ENCODE measurements at regions not wholly inside any gene's neighbourhood (a gene's known extent, or its start where the extent isn't known, plus 50 kb on each side); places are given as distances from the start of the nearest gene placed in this dataset.

DNA sequence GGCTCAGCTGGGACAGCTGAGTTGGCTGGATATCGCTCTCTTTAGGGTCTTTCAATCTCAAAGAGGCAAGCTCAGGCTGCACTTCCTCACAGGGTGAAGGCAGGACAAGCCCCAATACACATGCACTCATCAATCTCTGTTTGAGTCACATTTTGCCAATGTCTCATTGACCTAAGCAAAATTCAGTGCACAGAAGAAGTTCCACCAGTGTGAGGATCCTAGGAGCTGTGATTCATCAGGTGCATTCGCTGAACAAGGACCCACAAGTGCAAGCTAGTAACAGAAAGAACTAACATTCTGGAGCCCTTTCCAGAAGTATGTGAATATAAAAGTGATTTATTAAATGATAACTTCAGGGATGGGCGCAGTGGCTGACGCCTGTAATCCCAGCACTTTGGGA lies 477.2 kb downstream of the GPAM start:
- Histone ChIP-seq H3K27me3 (ENCODE audit: control insufficient read depth, insufficient read depth, low read length) (no peaks in the 10 kb centered on the region), H3K4me1 (ENCODE audit: control insufficient read depth, insufficient read depth, low read length) (peaks cover 7% of the 10 kb centered on the region), H3K4me3 (ENCODE audit: low read length) (no peak overlapping the region), H3K9me3 (replicated peaks; ENCODE audit: low read length) (no peaks in the 10 kb centered on the region), H3K36me3 (ENCODE audit: insufficient read depth, low read length) (no peaks in the 10 kb centered on the region), H3K9ac (ENCODE audit: low read depth, low read length) (no peak overlapping the region), H3K4me2 (ENCODE audit: low read length) (no peak overlapping the region)

DNA sequence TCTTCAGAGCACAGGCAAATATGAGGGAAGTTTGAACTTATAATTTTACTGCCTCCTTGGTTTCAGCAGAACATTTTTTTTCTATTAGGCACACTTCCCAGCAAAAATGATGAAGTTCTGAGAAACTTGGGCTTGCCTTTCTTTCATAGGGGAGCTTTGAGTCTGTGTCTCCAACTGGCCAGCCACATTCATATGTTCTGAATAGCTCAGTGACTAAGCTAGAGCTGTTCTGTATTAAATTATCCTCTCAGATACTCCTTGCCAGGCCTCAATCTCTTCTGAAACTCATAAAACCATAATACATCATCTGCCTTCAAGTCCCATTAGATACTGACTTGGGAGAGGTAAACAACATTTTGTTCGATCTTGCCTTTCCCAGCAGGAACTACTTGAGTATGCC lies 476.5 kb downstream of the GPAM start:
- Histone ChIP-seq H3K4me3 (ENCODE audit: low read length) (no peak overlapping the region), H3K9ac (ENCODE audit: low read depth, low read length) (no peak overlapping the region)

DNA sequence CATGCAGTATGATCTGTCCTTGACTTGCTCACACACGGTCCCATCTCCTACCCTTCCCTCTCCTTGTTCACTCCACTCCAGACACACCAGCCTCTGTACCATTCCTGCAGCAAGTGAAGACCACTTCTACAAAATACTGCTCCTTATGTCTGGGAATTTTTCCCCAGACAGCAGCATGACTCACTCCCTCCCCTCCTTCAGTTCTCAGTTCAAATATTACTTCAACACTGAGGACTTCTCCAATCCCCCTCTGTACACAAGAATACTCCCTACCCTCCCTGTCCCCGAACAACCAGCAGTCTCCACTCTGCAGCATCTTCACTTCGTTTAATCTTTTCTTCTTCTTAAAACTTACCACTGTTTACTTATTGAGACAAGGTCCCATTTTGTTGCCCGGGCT lies 474.0 kb downstream of the GPAM start:
- no peak overlapping the region for H3K9ac ChIP-seq (ENCODE audit: low read depth, low read length)
- H3K4me1 ChIP-seq (ENCODE audit: control insufficient read depth, insufficient read depth, low read length): peaks cover 7% of the 10 kb centered on the region
- no peak overlapping the region for H3K4me2 ChIP-seq (ENCODE audit: low read length)
- H3K36me3 ChIP-seq (ENCODE audit: insufficient read depth, low read length): no peaks in the 10 kb centered on the region
- no peak overlapping the region for H3K4me3 ChIP-seq (ENCODE audit: low read length)
- peaks cover 6% of the 10 kb centered on the region for H3K9me3 ChIP-seq (replicated peaks; ENCODE audit: low read length)
- no peaks in the 10 kb centered on the region for H3K27me3 ChIP-seq (ENCODE audit: control insufficient read depth, insufficient read depth, low read length)

More for the DNA sequence above, 476.5 kb downstream of the GPAM start:
- H3K9me3 ChIP-seq (replicated peaks; ENCODE audit: low read length): no peaks in the 10 kb centered on the region
- H3K27me3 ChIP-seq (ENCODE audit: control insufficient read depth, insufficient read depth, low read length): no peaks in the 10 kb centered on the region
- no peaks in the 10 kb centered on the region for H3K36me3 ChIP-seq (ENCODE audit: insufficient read depth, low read length)
- no peak overlapping the region for H3K4me2 ChIP-seq (ENCODE audit: low read length)
- H3K4me1 ChIP-seq (ENCODE audit: control insufficient read depth, insufficient read depth, low read length): peaks cover 7% of the 10 kb centered on the region

DNA sequence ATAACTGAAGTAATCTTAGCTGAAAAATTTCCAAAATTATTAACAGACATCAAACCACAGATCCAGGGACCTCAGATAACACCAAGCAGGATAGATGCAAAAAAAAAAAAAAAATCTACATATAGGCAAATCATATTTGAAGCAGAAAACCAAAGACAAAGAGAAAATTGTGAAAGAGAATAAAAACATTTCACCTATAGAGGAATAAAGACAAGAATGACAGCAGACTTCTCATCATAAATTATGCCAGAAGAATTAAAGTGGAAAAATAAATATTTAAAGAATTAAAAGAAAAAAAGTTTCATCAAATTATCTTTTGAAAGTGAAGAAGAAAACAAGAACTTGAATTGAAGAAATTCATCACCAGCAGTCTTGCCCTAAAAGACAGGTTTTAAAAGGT lies 467.5 kb downstream of the GPAM start:
- Histone ChIP-seq H3K9me3 (replicated peaks; ENCODE audit: low read length) (peaks cover 13% of the 10 kb centered on the region), H3K36me3 (ENCODE audit: insufficient read depth, low read length) (no peaks in the 10 kb centered on the region), H3K4me1 (ENCODE audit: control insufficient read depth, insufficient read depth, low read length) (no peaks in the 10 kb centered on the region), H3K4me2 (ENCODE audit: low read length) (no peak overlapping the region), H3K27me3 (ENCODE audit: control insufficient read depth, insufficient read depth, low read length) (no peaks in the 10 kb centered on the region), H3K9ac (ENCODE audit: low read depth, low read length) (no peak overlapping the region), H3K4me3 (ENCODE audit: low read length) (no peak overlapping the region)

DNA sequence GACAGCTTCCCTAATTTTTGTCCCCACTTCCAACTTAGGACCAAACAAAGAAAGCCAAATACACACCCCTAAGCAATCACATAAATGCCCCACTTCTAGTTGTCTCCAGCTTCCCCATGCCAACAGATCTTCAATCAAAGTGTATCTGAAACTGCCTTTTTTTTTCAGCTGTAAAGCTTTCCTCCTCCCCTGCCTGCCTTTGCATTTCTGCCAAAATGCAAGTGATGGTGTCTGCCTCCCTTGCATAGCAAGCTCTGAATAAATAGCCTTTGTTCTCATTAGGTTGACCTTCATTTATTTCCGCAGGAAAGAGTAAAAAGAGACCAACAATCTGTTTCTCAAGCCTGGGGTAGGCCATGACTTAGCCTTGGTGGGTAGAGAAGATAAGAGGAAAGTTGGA lies 459.4 kb downstream of the GPAM start:
- no peaks in the 10 kb centered on the region for H3K9me3 ChIP-seq (replicated peaks; ENCODE audit: low read length)
- no peaks in the 10 kb centered on the region for H3K36me3 ChIP-seq (ENCODE audit: insufficient read depth, low read length)
- no peak overlapping the region for H3K4me2 ChIP-seq (ENCODE audit: low read length)
- no peaks in the 10 kb centered on the region for H3K4me1 ChIP-seq (ENCODE audit: control insufficient read depth, insufficient read depth, low read length)
- H3K27me3 ChIP-seq (ENCODE audit: control insufficient read depth, insufficient read depth, low read length): no peaks in the 10 kb centered on the region
- H3K4me3 ChIP-seq (ENCODE audit: low read length): no peak overlapping the region
- no peak overlapping the region for H3K9ac ChIP-seq (ENCODE audit: low read depth, low read length)

DNA sequence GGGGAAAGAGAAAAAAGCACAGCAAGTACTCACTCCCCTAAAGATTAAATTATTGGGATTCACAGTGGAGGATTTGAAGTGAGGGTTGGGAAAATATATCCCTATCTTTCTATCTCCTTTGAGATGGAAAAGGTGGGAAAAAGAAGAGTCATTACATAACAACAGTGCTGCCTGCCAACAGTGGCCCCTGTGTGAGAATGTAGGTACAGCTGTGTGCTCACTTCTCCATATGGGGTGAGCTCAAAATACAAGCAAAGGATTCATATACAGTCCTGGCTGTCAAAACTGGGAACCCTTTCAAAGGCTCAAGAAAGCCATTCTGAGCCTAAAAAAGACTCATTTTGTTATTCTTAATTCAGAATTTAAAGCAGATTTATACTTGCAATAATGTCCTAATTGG lies 458.5 kb downstream of the GPAM start:
- Histone ChIP-seq H3K27me3 (ENCODE audit: control insufficient read depth, insufficient read depth, low read length) (no peaks in the 10 kb centered on the region), H3K9ac (ENCODE audit: low read depth, low read length) (no peak overlapping the region), H3K4me2 (ENCODE audit: low read length) (no peak overlapping the region), H3K9me3 (replicated peaks; ENCODE audit: low read length) (no peaks in the 10 kb centered on the region), H3K4me1 (ENCODE audit: control insufficient read depth, insufficient read depth, low read length) (no peaks in the 10 kb centered on the region), H3K36me3 (ENCODE audit: insufficient read depth, low read length) (no peaks in the 10 kb centered on the region), H3K4me3 (ENCODE audit: low read length) (no peak overlapping the region)

DNA sequence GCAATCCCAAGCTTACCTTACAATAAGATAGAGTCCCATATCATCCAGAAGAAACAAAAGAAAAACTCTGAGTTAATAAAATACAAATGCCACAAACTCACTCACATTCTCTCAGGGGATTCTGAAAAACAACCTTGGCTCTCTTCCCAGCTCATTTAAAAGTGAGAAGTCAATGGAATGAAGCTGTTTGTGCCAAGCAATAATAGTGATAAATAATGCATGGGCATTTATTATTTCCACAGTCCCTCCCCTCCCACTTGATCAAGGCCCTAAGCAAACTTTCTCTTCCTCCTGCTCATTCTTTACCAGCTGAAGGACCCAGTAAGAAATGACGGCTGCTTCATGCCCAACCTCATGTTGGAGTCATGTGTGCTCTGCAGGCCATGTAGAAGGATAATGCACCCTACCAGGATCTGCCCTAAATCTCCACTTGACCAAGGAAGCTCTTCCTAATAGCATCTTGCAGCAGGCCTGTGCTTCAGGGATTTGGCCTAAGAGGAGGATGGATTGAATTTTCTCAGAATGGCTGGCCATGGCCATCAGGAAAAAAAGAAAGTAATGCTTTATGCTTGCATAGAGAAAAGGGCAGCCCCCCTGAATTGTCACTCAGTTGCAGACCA lies 451.3 kb downstream of the GPAM start:
- H3K27me3 ChIP-seq (ENCODE audit: control insufficient read depth, insufficient read depth, low read length): no peaks in the 10 kb centered on the region
- H3K9me3 ChIP-seq (replicated peaks; ENCODE audit: low read length): no peaks in the 10 kb centered on the region
- H3K4me3 ChIP-seq (ENCODE audit: low read length): no peak overlapping the region
- no peaks in the 10 kb centered on the region for H3K4me1 ChIP-seq (ENCODE audit: control insufficient read depth, insufficient read depth, low read length)
- H3K4me2 ChIP-seq (ENCODE audit: low read length): no peak overlapping the region
- H3K9ac ChIP-seq (ENCODE audit: low read depth, low read length): no peak overlapping the region
- H3K36me3 ChIP-seq (ENCODE audit: insufficient read depth, low read length): no peaks in the 10 kb centered on the region

DNA sequence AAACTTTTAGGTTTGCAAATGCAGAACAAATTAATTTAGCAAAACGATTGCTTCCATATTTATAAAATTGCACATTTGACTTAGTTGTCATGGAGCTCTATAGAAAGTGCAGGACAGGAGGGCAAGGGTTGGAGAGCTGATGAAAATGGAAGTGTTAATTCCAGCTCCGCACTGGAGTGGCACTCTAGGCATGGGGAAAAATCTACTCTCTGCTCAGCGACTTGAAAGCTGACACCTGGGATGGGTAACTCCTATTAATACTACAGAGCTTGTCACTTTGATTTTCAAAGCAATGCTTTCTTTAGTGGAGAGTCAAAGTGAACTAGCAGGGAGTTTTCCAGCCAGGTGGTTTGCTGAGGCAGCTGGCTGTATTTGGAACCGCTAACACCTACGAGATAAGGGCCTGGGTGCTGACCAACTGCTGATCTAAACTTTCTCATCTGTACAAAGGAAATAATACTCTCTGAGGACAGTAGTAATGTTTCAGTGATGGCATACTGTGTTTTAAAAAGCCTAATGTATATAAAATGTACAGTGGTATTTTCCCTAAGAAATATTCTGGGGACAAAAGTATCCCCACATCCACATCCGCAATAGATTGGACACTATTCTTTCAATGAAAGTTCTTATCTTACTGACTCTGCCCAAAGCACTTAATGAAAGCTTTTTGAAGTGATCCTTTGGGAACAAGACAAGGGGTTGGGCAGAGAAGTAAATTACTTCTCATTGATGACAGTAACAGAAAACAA lies 444.3 kb downstream of the GPAM start:
- Histone ChIP-seq H3K4me3 (ENCODE audit: low read length) (no peak overlapping the region), H3K27me3 (ENCODE audit: control insufficient read depth, insufficient read depth, low read length) (no peaks in the 10 kb centered on the region), H3K9ac (ENCODE audit: low read depth, low read length) (no peak overlapping the region), H3K9me3 (replicated peaks; ENCODE audit: low read length) (no peaks in the 10 kb centered on the region), H3K4me1 (ENCODE audit: control insufficient read depth, insufficient read depth, low read length) (no peaks in the 10 kb centered on the region), H3K36me3 (ENCODE audit: insufficient read depth, low read length) (no peaks in the 10 kb centered on the region), H3K4me2 (ENCODE audit: low read length) (no peak overlapping the region)

DNA sequence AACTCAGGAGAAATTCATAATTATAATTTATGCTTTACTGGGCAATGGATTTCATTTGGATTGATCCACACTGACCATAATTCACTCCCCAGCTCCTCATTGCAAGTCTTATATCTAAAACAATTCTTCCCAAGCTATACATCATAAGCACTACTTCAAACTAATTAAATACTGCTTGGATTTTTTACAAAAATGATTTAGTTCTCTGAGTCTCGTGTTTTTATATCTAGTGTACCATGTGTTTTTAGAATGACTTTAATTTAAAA lies 443.8 kb downstream of the GPAM start:
- Histone ChIP-seq H3K36me3 (ENCODE audit: insufficient read depth, low read length) (no peaks in the 10 kb centered on the region), H3K4me2 (ENCODE audit: low read length) (no peak overlapping the region), H3K9ac (ENCODE audit: low read depth, low read length) (no peak overlapping the region), H3K27me3 (ENCODE audit: control insufficient read depth, insufficient read depth, low read length) (no peaks in the 10 kb centered on the region), H3K9me3 (replicated peaks; ENCODE audit: low read length) (no peaks in the 10 kb centered on the region), H3K4me1 (ENCODE audit: control insufficient read depth, insufficient read depth, low read length) (no peaks in the 10 kb centered on the region), H3K4me3 (ENCODE audit: low read length) (no peak overlapping the region)

DNA sequence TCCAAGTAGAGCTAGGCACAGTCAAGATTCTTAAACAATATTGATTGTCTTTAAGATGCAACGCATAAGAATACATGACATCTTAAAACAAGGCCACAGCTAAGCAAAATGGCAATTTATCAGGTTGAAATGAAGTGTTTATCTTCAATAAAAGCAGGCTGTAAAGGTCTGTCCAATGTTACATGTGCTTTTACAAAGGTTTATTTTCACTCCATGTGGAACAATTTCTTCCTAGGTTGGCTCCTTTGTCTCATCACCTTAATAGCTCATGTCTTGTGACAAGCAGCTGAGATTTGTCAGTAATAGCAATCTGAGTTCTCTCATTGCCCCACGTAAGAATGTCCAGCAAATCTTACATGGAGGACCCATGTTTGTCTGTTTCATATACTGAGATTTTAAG lies 437.6 kb downstream of the GPAM start:
- no peaks in the 10 kb centered on the region for H3K4me1 ChIP-seq (ENCODE audit: control insufficient read depth, insufficient read depth, low read length)
- no peak overlapping the region for H3K4me3 ChIP-seq (ENCODE audit: low read length)
- no peaks in the 10 kb centered on the region for H3K36me3 ChIP-seq (ENCODE audit: insufficient read depth, low read length)
- H3K9me3 ChIP-seq (replicated peaks; ENCODE audit: low read length): no peaks in the 10 kb centered on the region
- H3K4me2 ChIP-seq (ENCODE audit: low read length): no peak overlapping the region
- H3K9ac ChIP-seq (ENCODE audit: low read depth, low read length): no peak overlapping the region
- no peaks in the 10 kb centered on the region for H3K27me3 ChIP-seq (ENCODE audit: control insufficient read depth, insufficient read depth, low read length)

DNA sequence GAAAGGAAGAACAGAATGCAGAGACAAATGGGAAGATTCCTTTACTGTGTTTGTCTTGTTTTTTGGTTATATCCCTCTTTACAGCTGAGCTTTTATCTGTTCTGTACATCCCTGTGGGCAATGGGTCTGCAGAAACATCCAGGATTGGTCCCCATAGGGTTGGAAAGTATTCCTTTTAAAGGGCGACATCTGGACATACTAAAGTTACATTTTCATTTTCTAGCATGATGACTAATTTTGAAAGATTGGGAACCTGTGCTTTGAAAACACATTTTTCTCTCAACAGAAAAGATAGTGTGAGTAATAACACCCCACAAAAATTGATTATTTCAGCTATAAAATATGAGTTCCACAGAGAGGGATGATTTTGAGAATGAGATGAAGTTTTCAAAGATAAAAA lies 435.8 kb downstream of the GPAM start:
- Histone ChIP-seq H3K4me2 (ENCODE audit: low read length) (no peak overlapping the region), H3K4me3 (ENCODE audit: low read length) (no peak overlapping the region), H3K36me3 (ENCODE audit: insufficient read depth, low read length) (no peaks in the 10 kb centered on the region), H3K27me3 (ENCODE audit: control insufficient read depth, insufficient read depth, low read length) (no peaks in the 10 kb centered on the region), H3K9me3 (replicated peaks; ENCODE audit: low read length) (no peaks in the 10 kb centered on the region), H3K9ac (ENCODE audit: low read depth, low read length) (no peak overlapping the region), H3K4me1 (ENCODE audit: control insufficient read depth, insufficient read depth, low read length) (no peaks in the 10 kb centered on the region)

DNA sequence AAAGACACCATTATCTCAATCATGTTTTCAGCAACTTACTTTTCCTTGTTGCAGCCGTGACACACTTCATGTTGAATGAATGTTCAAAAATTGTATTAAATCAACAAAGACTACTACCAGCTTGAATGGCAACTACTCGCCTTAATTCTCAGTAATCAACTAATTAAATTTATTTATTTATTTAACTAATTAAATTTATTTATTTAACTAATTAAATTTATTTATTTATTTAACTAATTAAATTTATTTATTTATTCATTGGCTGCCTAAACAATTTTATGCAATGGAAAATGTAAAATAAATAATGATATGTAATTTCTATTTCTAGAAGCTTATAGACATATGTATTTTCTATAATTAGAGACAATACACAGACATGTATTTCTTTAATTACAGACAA lies 435.4 kb downstream of the GPAM start:
- no peak overlapping the region for H3K9ac ChIP-seq (ENCODE audit: low read depth, low read length)
- H3K4me1 ChIP-seq (ENCODE audit: control insufficient read depth, insufficient read depth, low read length): no peaks in the 10 kb centered on the region
- H3K36me3 ChIP-seq (ENCODE audit: insufficient read depth, low read length): no peaks in the 10 kb centered on the region
- no peak overlapping the region for H3K4me2 ChIP-seq (ENCODE audit: low read length)
- no peak overlapping the region for H3K4me3 ChIP-seq (ENCODE audit: low read length)
- H3K27me3 ChIP-seq (ENCODE audit: control insufficient read depth, insufficient read depth, low read length): no peaks in the 10 kb centered on the region
- H3K9me3 ChIP-seq (replicated peaks; ENCODE audit: low read length): no peaks in the 10 kb centered on the region

Measured in skeletal muscle satellite cell (primary cell).